HEK293 (cell line): ENCODE measurements at regions not wholly inside any gene's neighbourhood (a gene's known extent, or its start where the extent isn't known, plus 50 kb on each side); places are given as distances from the start of the nearest gene placed in this dataset.

ENCODE experiments used
- CTCF ChIA-PET: fragments of 350-600 bp; formaldehyde crosslinking; extraction: SDS; loops from one replicate; lab custom pipeline; 2021; ENCODE audit warnings: antibody characterized with exemption; lab: Yijun Ruan, JAX
- POLR2A ChIA-PET: fragments of 300-600 bp; formaldehyde crosslinking; extraction: SDS; loops from one replicate; lab custom pipeline; 2020; ENCODE audit warnings: antibody characterized with exemption, inconsistent platforms; lab: Yijun Ruan, JAX
- H3K27ac ChIP-seq: fragments of 200-500 bp; sonication (Bioruptor generic); 2 replicates; pipeline ENCODE4 v1.5.1; 2014; ENCODE audit warnings: low read depth, low read length, control low read depth, inconsistent platforms; ENCODE audit errors: extremely low read depth
- H3K36me3 ChIP-seq, 2 experiments: fragments of 200-500 bp in 1 of 2; sonication (Bioruptor generic) in 1 of 2; 1 replicate in 1 of 2; 2 replicates in 1 of 2; pipeline ENCODE4 v1.5.1; 2014 to 2017; ENCODE audit warnings: inconsistent platforms in 2 of 2, low read length in 2 of 2; ENCODE audit not compliant: control insufficient read depth in 2 of 2, insufficient read depth in 1 of 2
- H3K4me1 ChIP-seq: fragments of 200-500 bp; sonication (Bioruptor generic); 2 replicates; pipeline ENCODE4 v1.5.1; 2014; ENCODE audit warnings: mild to moderate bottlenecking, low read length, inconsistent platforms; ENCODE audit not compliant: control insufficient read depth, insufficient read depth
- H3K4me3 ChIP-seq: 2 replicates; pipeline ENCODE4 v1.5.1; 2011; ENCODE audit warnings: low read depth, mild to moderate bottlenecking, control low read depth, low read length, moderate library complexity
- H3K9me3 ChIP-seq: fragments of 200-500 bp; sonication (Bioruptor generic); 2 replicates; pipeline ENCODE4 v1.5.1; 2014; ENCODE audit warnings: low read depth, low read length, inconsistent platforms; ENCODE audit not compliant: control insufficient read depth, insufficient read depth
- BCL6B ChIP-seq: fragments of 450-650 bp; formaldehyde crosslinking; IDR thresholded peaks from 2 replicates; pipeline ENCODE4 v1.5.1; 2017; ENCODE audit warnings: missing biosample characterization, missing genetic modification characterization
- GLIS1 ChIP-seq: fragments of 450-650 bp; formaldehyde crosslinking; IDR thresholded peaks from 2 replicates; pipeline ENCODE4 v1.5.1; 2016; ENCODE audit warnings: missing biosample characterization, missing genetic modification characterization
- KLF9 ChIP-seq: fragments of 450-650 bp; formaldehyde crosslinking; IDR thresholded peaks from 2 replicates; pipeline ENCODE4 v1.5.1; 2016; ENCODE audit warnings: missing biosample characterization, missing genetic modification characterization, low read depth
- OSR2 ChIP-seq: fragments of 450-650 bp; formaldehyde crosslinking; IDR thresholded peaks from 2 replicates; pipeline ENCODE4 v1.5.1; 2016; ENCODE audit warnings: missing biosample characterization, missing genetic modification characterization
- OVOL3 ChIP-seq: fragments of 450-650 bp; formaldehyde crosslinking; IDR thresholded peaks from 2 replicates; pipeline ENCODE4 v1.5.1; 2016; ENCODE audit warnings: missing biosample characterization, missing genetic modification characterization
- PATZ1 ChIP-seq: fragments of 450-650 bp; formaldehyde crosslinking; IDR thresholded peaks from 2 replicates; pipeline ENCODE4 v1.5.1; 2016; ENCODE audit warnings: missing biosample characterization, missing genetic modification characterization
- ZFP69B ChIP-seq: fragments of 450-650 bp; formaldehyde crosslinking; IDR thresholded peaks from 2 replicates; pipeline ENCODE4 v1.5.1; 2016; ENCODE audit warnings: missing biosample characterization, missing genetic modification characterization
- ZNF18 ChIP-seq: fragments of 450-650 bp; formaldehyde crosslinking; IDR thresholded peaks from 2 replicates; pipeline ENCODE4 v1.5.1; 2016; ENCODE audit warnings: missing biosample characterization, missing genetic modification characterization
- ZNF221 ChIP-seq: fragments of 450-650 bp; formaldehyde crosslinking; IDR thresholded peaks from 2 replicates; pipeline ENCODE4 v1.5.1; 2017; ENCODE audit warnings: missing biosample characterization, missing genetic modification characterization, borderline replicate concordance
- ZNF223 ChIP-seq: fragments of 450-650 bp; formaldehyde crosslinking; IDR thresholded peaks from 2 replicates; pipeline ENCODE4 v1.5.1; 2016; ENCODE audit warnings: missing biosample characterization, missing genetic modification characterization
- ZNF23 ChIP-seq: fragments of 450-650 bp; formaldehyde crosslinking; IDR thresholded peaks from 2 replicates; pipeline ENCODE4 v1.5.1; 2016; ENCODE audit warnings: missing biosample characterization, missing genetic modification characterization, borderline replicate concordance
- ZNF24 ChIP-seq: fragments of 450-650 bp; formaldehyde crosslinking; IDR thresholded peaks from 2 replicates; pipeline ENCODE4 v1.5.1; 2016; ENCODE audit warnings: missing biosample characterization, missing genetic modification characterization
- ZNF248 ChIP-seq: fragments of 450-650 bp; formaldehyde crosslinking; IDR thresholded peaks from 2 replicates; pipeline ENCODE4 v1.5.1; 2017; ENCODE audit warnings: missing biosample characterization, missing genetic modification characterization
- ZNF362 ChIP-seq: fragments of 450-650 bp; formaldehyde crosslinking; IDR thresholded peaks from 2 replicates; pipeline ENCODE4 v1.5.1; 2016; ENCODE audit warnings: missing biosample characterization, missing genetic modification characterization
- ZNF404 ChIP-seq: fragments of 450-650 bp; formaldehyde crosslinking; IDR thresholded peaks from 2 replicates; pipeline ENCODE4 v1.5.1; 2017; ENCODE audit warnings: missing biosample characterization, missing genetic modification characterization
- ZNF561 ChIP-seq: fragments of 450-650 bp; IDR thresholded peaks from 2 replicates; pipeline ENCODE4 v1.5.1; 2018; ENCODE audit warnings: missing biosample characterization, missing genetic modification characterization, borderline replicate concordance
- ZNF776 ChIP-seq: fragments of 450-650 bp; formaldehyde crosslinking; IDR thresholded peaks from 2 replicates; pipeline ENCODE4 v1.5.0; 2017; ENCODE audit warnings: missing biosample characterization, missing genetic modification characterization, borderline replicate concordance

GRCh38 chr7:13827716-13828115 lies 161.8 kb downstream of the ETV1 start:
- H3K27ac ChIP-seq, result no peak overlapping the region
- TF ChIP-seq ZNF24 (tag by site-specific recombination) (no peak), BCL6B (tag by site-specific recombination) (no peak), ZNF561 (tag by site-specific recombination) (no peak), ZNF404 (tag by site-specific recombination) (no peak), OVOL3 (tag by site-specific recombination) (no peak), ZNF221 (no peak), KLF9 (no peak), ZNF18 (tag by site-specific recombination) (no peak), ZNF223 (tag by site-specific recombination) (no peak), ZNF362 (tag by site-specific recombination) (no peak), OSR2 (no peak), ZNF776 (no peak), PATZ1 (tag by site-specific recombination) (no peak), ZNF23 (tag by site-specific recombination) (no peak), GLIS1 (tag by site-specific recombination) (no peak)
- TF ChIP-seq, all 188 proteins: peak for 0
- Histone ChIP-seq H3K4me3 (no peak overlapping the region), H3K9me3 (no peaks in the 10 kb centered on the region), H3K36me3 (no peaks in the 10 kb centered on the region), H3K4me1 (no peaks in the 10 kb centered on the region)
- POLR2A ChIA-PET, result no interaction called here
- CTCF ChIA-PET, result interaction anchor here (0.9 kb wide), 1 partner anchor 306 kb away, joined by 4 read pairs; no protein-coding TSS in a partner anchor

- TF ChIP-seq ZFP69B (tag by site-specific recombination) (no peak), ZNF248 (tag by site-specific recombination) (no peak)
- Histone ChIP-seq H3K4me3 (no peak overlapping the region), H3K27ac (no peak overlapping the region), H3K4me1 (no peaks in the 10 kb centered on the region), H3K9me3 (no peaks in the 10 kb centered on the region), H3K36me3 (no peaks in the 10 kb centered on the region)
- ChIA-PET CTCF (interaction anchor here (0.5 kb wide), 1 partner anchor 1830 kb away, joined by 3 read pairs; no protein-coding TSS in a partner anchor), POLR2A (no interaction called here)
Observed at GRCh38 chr7:13829231-13829630, 160.2 kb downstream of the ETV1 start.
